Parathyroid adenoma (tissue), 2 donors: ENCODE measurements at regions not wholly inside any gene's neighbourhood (a gene's known extent, or its start where the extent isn't known, plus 50 kb on each side); places are given as distances from the start of the nearest gene placed in this dataset.

Experiments
- H2AFZ ChIP-seq: fragments of 300-600 bp; sonication (generic); one replicate; pipeline ENCODE4 v1.7.0; 2017; ENCODE audit warnings: antibody characterized with exemption, mild to moderate bottlenecking
- H3K27ac ChIP-seq: fragments of 300-600 bp; sonication (generic); one replicate; pipeline ENCODE4 v1.7.0; 2017
- H3K27me3 ChIP-seq: fragments of 300-600 bp; sonication (generic); one replicate; pipeline ENCODE4 v1.7.0; 2017; ENCODE audit warnings: low read length; ENCODE audit not compliant: control insufficient read depth, insufficient read depth
- H3K36me3 ChIP-seq: fragments of 300-600 bp; sonication (generic); one replicate; pipeline ENCODE4 v1.7.0; 2017; ENCODE audit warnings: low read length; ENCODE audit not compliant: control insufficient read depth, insufficient read depth
- H3K4me1 ChIP-seq: fragments of 300-600 bp; sonication (generic); one replicate; pipeline ENCODE4 v1.7.0; 2017; ENCODE audit warnings: control low read depth
- H3K4me2 ChIP-seq: fragments of 300-600 bp; sonication (generic); one replicate; pipeline ENCODE4 v1.7.0; 2017; ENCODE audit warnings: low read length
- H3K4me3 ChIP-seq: fragments of 300-600 bp; sonication (generic); one replicate; pipeline ENCODE4 v1.7.0; 2017; ENCODE audit warnings: low read depth, low read length
- H3K79me2 ChIP-seq: fragments of 300-600 bp; sonication (generic); one replicate; pipeline ENCODE4 v1.7.0; 2017; ENCODE audit warnings: control low read depth
- H3K9ac ChIP-seq: fragments of 300-600 bp; sonication (generic); one replicate; pipeline ENCODE4 v1.7.0; 2017; ENCODE audit warnings: mild to moderate bottlenecking
- H3K9me3 ChIP-seq: fragments of 300-600 bp; sonication (generic); one replicate; pipeline ENCODE4 v1.7.0; 2017; ENCODE audit warnings: low read length; ENCODE audit not compliant: control insufficient read depth
- CTCF ChIP-seq: fragments of 300-600 bp; sonication (generic); IDR thresholded peaks from one replicate; pipeline ENCODE4 v1.7.0; 2017; ENCODE audit warnings: antibody characterized with exemption, mild to moderate bottlenecking
- donor health status: primary hyperparathyroidism.

- no peak overlapping the region for H3K4me3 ChIP-seq
- H3K27me3 ChIP-seq = no peaks in the 10 kb centered on the region
- H3K27ac ChIP-seq = no peak overlapping the region
- H2AFZ ChIP-seq = no peak overlapping the region
- no peaks in the 10 kb centered on the region for H3K79me2 ChIP-seq
- H3K4me2 ChIP-seq = no peak overlapping the region
- no peaks in the 10 kb centered on the region for H3K9me3 ChIP-seq
- no peak for TF ChIP-seq CTCF
- no peak overlapping the region for H3K9ac ChIP-seq
- no peaks in the 10 kb centered on the region for H3K36me3 ChIP-seq
- no peaks in the 10 kb centered on the region for H3K4me1 ChIP-seq
Observed at GRCh38 chr9:71472400-71472799, 295.9 kb downstream of the CEMIP2 start.

- no peak overlapping the region for H3K4me2 ChIP-seq
- no peaks in the 10 kb centered on the region for H3K79me2 ChIP-seq
- H3K9ac ChIP-seq = no peak overlapping the region
- H3K36me3 ChIP-seq = no peaks in the 10 kb centered on the region
- no peaks in the 10 kb centered on the region for H3K9me3 ChIP-seq
- H2AFZ ChIP-seq = no peak overlapping the region
- no peaks in the 10 kb centered on the region for H3K4me1 ChIP-seq
- H3K27me3 ChIP-seq = no peaks in the 10 kb centered on the region
- no peak overlapping the region for H3K4me3 ChIP-seq
- no peak overlapping the region for H3K27ac ChIP-seq
- TF ChIP-seq CTCF = no peak
Observed at GRCh38 chr9:71465392-71465791, 302.9 kb downstream of the CEMIP2 start.

GRCh38 chr9:71459082-71459481 is 309.2 kb downstream of the CEMIP2 start:
- H3K9me3 ChIP-seq = no peaks in the 10 kb centered on the region
- no peak overlapping the region for H3K4me2 ChIP-seq
- no peaks in the 10 kb centered on the region for H3K4me1 ChIP-seq
- no peaks in the 10 kb centered on the region for H3K36me3 ChIP-seq
- H3K27me3 ChIP-seq = no peaks in the 10 kb centered on the region
- H3K4me3 ChIP-seq = no peak overlapping the region
- no peaks in the 10 kb centered on the region for H3K79me2 ChIP-seq
- H3K9ac ChIP-seq = no peak overlapping the region
- H2AFZ ChIP-seq = no peak overlapping the region
- no peak overlapping the region for H3K27ac ChIP-seq
- no peak for TF ChIP-seq CTCF

- H3K4me2 ChIP-seq = peak overlapping the region; percentile 72
- H3K27ac ChIP-seq = no peak overlapping the region
- no peak overlapping the region for H3K9ac ChIP-seq
- H3K9me3 ChIP-seq = no peaks in the 10 kb centered on the region
- no peaks in the 10 kb centered on the region for H3K36me3 ChIP-seq
- H2AFZ ChIP-seq = peak overlapping the region; percentile 50
- H3K79me2 ChIP-seq = no peaks in the 10 kb centered on the region
- peak overlapping the region; percentile 41 for H3K4me3 ChIP-seq
- no peak for TF ChIP-seq CTCF
- no peaks in the 10 kb centered on the region for H3K4me1 ChIP-seq
- H3K27me3 ChIP-seq = no peaks in the 10 kb centered on the region
Observed at GRCh38 chr9:71446473-71447411, 321.6 kb downstream of the CEMIP2 start.

- H3K79me2 ChIP-seq = no peaks in the 10 kb centered on the region
- H3K4me1 ChIP-seq = no peaks in the 10 kb centered on the region
- H3K9ac ChIP-seq = no peak overlapping the region
- H3K27ac ChIP-seq = no peak overlapping the region
- no peak overlapping the region for H2AFZ ChIP-seq
- H3K4me3 ChIP-seq = no peak overlapping the region
- H3K4me2 ChIP-seq = no peak overlapping the region
- no peaks in the 10 kb centered on the region for H3K36me3 ChIP-seq
- H3K27me3 ChIP-seq = no peaks in the 10 kb centered on the region
- TF ChIP-seq CTCF = no peak
- no peaks in the 10 kb centered on the region for H3K9me3 ChIP-seq
Observed at GRCh38 chr9:71446106-71446472, 322.2 kb downstream of the CEMIP2 start.
